ENCODE measurements at regions not wholly inside any gene's neighbourhood (a gene's known extent, or its start where the extent isn't known, plus 50 kb on each side); places are given as distances from the start of the nearest gene placed in this dataset.

GRCh38 chr12:30507576-30507975 lies 188.1 kb downstream of the IPO8 start:
- H3K36me3 ChIP-seq = no peaks in the 10 kb centered on the region

DNA sequence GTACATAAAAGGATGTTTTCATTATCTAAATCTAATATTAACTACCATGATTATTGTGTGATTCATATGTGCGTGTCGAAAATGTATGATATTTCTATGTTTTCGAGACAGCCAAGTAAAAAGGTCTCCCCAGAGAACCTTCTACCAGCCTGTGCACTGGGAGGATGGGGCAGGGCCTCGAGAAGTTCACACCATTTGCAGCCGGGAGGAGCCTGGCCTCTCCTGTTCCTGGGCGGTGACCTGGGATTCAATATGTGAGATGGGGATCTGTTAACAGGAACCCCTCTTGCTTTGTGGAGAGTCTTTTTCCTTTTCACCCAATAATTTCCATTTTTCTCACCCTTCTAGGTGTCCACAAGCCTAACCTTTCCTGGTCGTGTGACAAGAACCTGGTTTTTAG lies 189.3 kb downstream of the IPO8 start:
- H3K36me3 ChIP-seq = no peaks in the 10 kb centered on the region
- 78 to 92% methylated on average over 7 of the region's 7 CpGs for WGBS, 2 donors (ENCODE audit: low coverage in 1 of 2)
- no peak for ATAC-seq
- no peaks in the 10 kb centered on the region for H3K9me3 ChIP-seq
- H3K4me3 ChIP-seq = no peak overlapping the region
- H3K27ac ChIP-seq = no peak overlapping the region
- no peaks in the 10 kb centered on the region for H3K4me1 ChIP-seq
- H3K27me3 ChIP-seq = no peaks in the 10 kb centered on the region
- TF ChIP-seq POLR2A (IDR thresholded peaks at IDR 0.05) (no peak), EP300 (IDR thresholded peaks at IDR 0.05) (no peak), POLR2AphosphoS5 (IDR thresholded peaks at IDR 0.05) (no peak)
- TF ChIP-seq, protein P1, sequence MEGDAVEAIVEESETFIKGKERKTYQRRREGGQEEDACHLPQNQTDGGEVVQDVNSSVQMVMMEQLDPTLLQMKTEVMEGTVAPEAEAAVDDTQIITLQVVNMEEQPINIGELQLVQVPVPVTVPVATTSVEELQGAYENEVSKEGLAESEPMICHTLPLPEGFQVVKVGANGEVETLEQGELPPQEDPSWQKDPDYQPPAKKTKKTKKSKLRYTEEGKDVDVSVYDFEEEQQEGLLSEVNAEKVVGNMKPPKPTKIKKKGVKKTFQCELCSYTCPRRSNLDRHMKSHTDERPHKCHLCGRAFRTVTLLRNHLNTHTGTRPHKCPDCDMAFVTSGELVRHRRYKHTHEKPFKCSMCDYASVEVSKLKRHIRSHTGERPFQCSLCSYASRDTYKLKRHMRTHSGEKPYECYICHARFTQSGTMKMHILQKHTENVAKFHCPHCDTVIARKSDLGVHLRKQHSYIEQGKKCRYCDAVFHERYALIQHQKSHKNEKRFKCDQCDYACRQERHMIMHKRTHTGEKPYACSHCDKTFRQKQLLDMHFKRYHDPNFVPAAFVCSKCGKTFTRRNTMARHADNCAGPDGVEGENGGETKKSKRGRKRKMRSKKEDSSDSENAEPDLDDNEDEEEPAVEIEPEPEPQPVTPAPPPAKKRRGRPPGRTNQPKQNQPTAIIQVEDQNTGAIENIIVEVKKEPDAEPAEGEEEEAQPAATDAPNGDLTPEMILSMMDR (IDR thresholded peaks at IDR 0.05) = no peak

More at GRCh38 chr12:30507576-30507975, 188.1 kb downstream of the IPO8 start:
- no peaks in the 10 kb centered on the region for H3K4me1 ChIP-seq
- WGBS, 2 donors (ENCODE audit: low coverage in 1 of 2) = 90 to 94% methylated on average over 2 to 4 of the region's 4 CpGs
- no peaks in the 10 kb centered on the region for H3K27me3 ChIP-seq
- TF ChIP-seq, protein P1 (IDR thresholded peaks at IDR 0.05) = no peak
- TF ChIP-seq POLR2AphosphoS5 (IDR thresholded peaks at IDR 0.05) (no peak), EP300 (IDR thresholded peaks at IDR 0.05) (no peak), POLR2A (IDR thresholded peaks at IDR 0.05) (no peak)
- no peak overlapping the region for H3K27ac ChIP-seq
- no peaks in the 10 kb centered on the region for H3K9me3 ChIP-seq
- no peak for ATAC-seq
- H3K4me3 ChIP-seq = no peak overlapping the region

DNA sequence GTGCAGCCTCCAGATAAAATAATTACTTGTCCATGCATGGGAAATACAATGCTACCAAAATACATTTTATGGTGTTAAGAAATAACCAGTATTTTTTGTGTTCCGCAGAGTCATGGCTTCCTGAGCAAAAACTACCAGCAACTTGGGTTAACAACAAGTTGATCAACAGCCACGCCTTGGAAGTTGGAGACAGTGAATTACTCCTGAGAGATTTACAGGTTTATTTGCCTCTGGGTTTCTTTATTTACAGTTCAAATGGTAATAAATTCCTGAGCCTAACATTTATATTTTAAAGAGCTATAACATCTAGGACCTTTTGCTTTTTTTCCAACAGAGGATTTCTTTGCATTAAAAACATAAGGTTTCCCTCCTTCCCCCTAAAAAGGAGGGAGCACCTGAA lies 194.0 kb downstream of the IPO8 start:
- no peak overlapping the region for H3K27ac ChIP-seq
- ATAC-seq = no peak
- H3K27me3 ChIP-seq = no peaks in the 10 kb centered on the region
- no peaks in the 10 kb centered on the region for H3K4me1 ChIP-seq
- no peaks in the 10 kb centered on the region for H3K9me3 ChIP-seq
- H3K36me3 ChIP-seq = no peaks in the 10 kb centered on the region
- TF ChIP-seq POLR2A (IDR thresholded peaks at IDR 0.05) = no peak
- no peak for TF ChIP-seq EP300 (IDR thresholded peaks at IDR 0.05)
- TF ChIP-seq, protein P1 (IDR thresholded peaks at IDR 0.05) = no peak
- no peak for TF ChIP-seq POLR2AphosphoS5 (IDR thresholded peaks at IDR 0.05)
- 91 to 97% methylated on average over 2 of the region's 2 CpGs for WGBS, 2 donors (ENCODE audit: low coverage in 1 of 2)
- H3K4me3 ChIP-seq = no peak overlapping the region

- no peak for ATAC-seq
- 90 to 95% methylated on average over 2 to 4 of the region's 4 CpGs for WGBS, 2 donors (ENCODE audit: low coverage in 1 of 2)
- no peak overlapping the region for H3K4me3 ChIP-seq
- no peaks in the 10 kb centered on the region for H3K27me3 ChIP-seq
- H3K4me1 ChIP-seq = no peaks in the 10 kb centered on the region
- H3K36me3 ChIP-seq = no peaks in the 10 kb centered on the region
- H3K9me3 ChIP-seq = no peaks in the 10 kb centered on the region
- H3K27ac ChIP-seq = no peak overlapping the region
- TF ChIP-seq, protein P1 (IDR thresholded peaks at IDR 0.05) = no peak
- TF ChIP-seq POLR2A (IDR thresholded peaks at IDR 0.05) (no peak), EP300 (IDR thresholded peaks at IDR 0.05) (no peak), POLR2AphosphoS5 (IDR thresholded peaks at IDR 0.05) (no peak)
Observed at GRCh38 chr12:30500532-30500931, 195.1 kb downstream of the IPO8 start.

- no peak overlapping the region for H3K27ac ChIP-seq
- TF ChIP-seq POLR2AphosphoS5 (IDR thresholded peaks at IDR 0.05) (no peak), EP300 (IDR thresholded peaks at IDR 0.05) (no peak), POLR2A (IDR thresholded peaks at IDR 0.05) (no peak)
- TF ChIP-seq, protein P1 (IDR thresholded peaks at IDR 0.05) = no peak
- no peaks in the 10 kb centered on the region for H3K9me3 ChIP-seq
- 90 to 93% methylated on average over 7 to 14 of the region's 14 CpGs for WGBS, 2 donors (ENCODE audit: low coverage in 1 of 2)
- H3K27me3 ChIP-seq = no peaks in the 10 kb centered on the region
- no peaks in the 10 kb centered on the region for H3K36me3 ChIP-seq
- H3K4me1 ChIP-seq = no peaks in the 10 kb centered on the region
- no peak for ATAC-seq
- H3K4me3 ChIP-seq = no peak overlapping the region
Observed at GRCh38 chr12:30485230-30485890, 210.3 kb downstream of the IPO8 start.

All from gastroesophageal sphincter (tissue), 4 donors.